IMR-90 (cell line): ENCODE measurements at regions not wholly inside any gene's neighbourhood (a gene's known extent, or its start where the extent isn't known, plus 50 kb on each side); places are given as distances from the start of the nearest gene placed in this dataset.

Source experiments
- ATAC-seq: fragments of 200-7000 bp; cut with Tn5 transposase; 2 replicates; pipeline ENCODE4 v1.9.1; 2020; ENCODE audit warnings: low read depth, mild to moderate bottlenecking, moderate library complexity
- BruUV-seq: library from RNA; stranded (reverse); fragments of 400-500 nt; replicated peaks from 2 replicates; lab custom pipeline; 2021; lab: Mats Ljungman, UMichigan
- CTCF ChIA-PET: fragments of 300-600 bp; formaldehyde crosslinking; extraction: SDS; loops from one replicate; lab custom pipeline; 2021; ENCODE audit warnings: antibody characterized with exemption; lab: Yijun Ruan, JAX
- POLR2A ChIA-PET: fragments of 300-600 bp; sonication (Branson Sonifier 250); formaldehyde crosslinking; loops from one replicate; lab custom pipeline; 2022; ENCODE audit warnings: antibody characterized with exemption; ENCODE audit not compliant: unreplicated experiment; lab: Charles Lee
- DNase-seq: peaks from one replicate; pipeline ENCODE4 v3.0.0; 2013
- H2AFZ ChIP-seq: replicated peaks from 2 replicates; pipeline ENCODE3; 2013; ENCODE audit warnings: low read length, mild to moderate bottlenecking; ENCODE audit not compliant: poor library complexity
- H2AK5ac ChIP-seq: 2 replicates; pipeline ENCODE4 v1.6.1; 2013; ENCODE audit warnings: low read depth, low read length, inconsistent platforms
- H2AK9ac ChIP-seq: replicated peaks from 2 replicates; pipeline ENCODE3; 2013; ENCODE audit warnings: mild to moderate bottlenecking, low read depth, low read length, moderate library complexity; ENCODE audit not compliant: poor library complexity
- H2BK120ac ChIP-seq: 2 replicates; pipeline ENCODE4 v1.6.1; 2013; ENCODE audit warnings: low read depth, low read length, inconsistent platforms
- H2BK15ac ChIP-seq: 3 replicates; pipeline ENCODE4 v1.6.1; 2013; ENCODE audit warnings: low read depth, low read length, inconsistent platforms
- H2BK20ac ChIP-seq: 2 replicates; pipeline ENCODE4 v1.6.1; 2013; ENCODE audit warnings: low read depth, mild to moderate bottlenecking, inconsistent platforms, low read length, moderate library complexity
- H2BK5ac ChIP-seq: 2 replicates; pipeline ENCODE4 v1.6.1; 2013; ENCODE audit warnings: mild to moderate bottlenecking, low read depth, low read length, inconsistent platforms; ENCODE audit not compliant: poor library complexity, severe bottlenecking
- H3K14ac ChIP-seq: replicated peaks from 2 replicates; pipeline ENCODE4 v1.6.1; 2013; ENCODE audit warnings: low read depth, low read length, inconsistent platforms
- H3K18ac ChIP-seq: 2 replicates; pipeline ENCODE4 v1.6.1; 2013; ENCODE audit warnings: low read depth, low read length, control low read depth
- H3K23ac ChIP-seq: 2 replicates; pipeline ENCODE4 v1.6.1; 2013; ENCODE audit warnings: low read depth, low read length, inconsistent platforms
- H3K27ac ChIP-seq: 2 replicates; pipeline ENCODE4 v1.5.1; 2013; ENCODE audit warnings: mild to moderate bottlenecking, control low read depth, low read length; ENCODE audit not compliant: insufficient read depth
- H3K27me3 ChIP-seq: 2 replicates; pipeline ENCODE4 v1.6.1; 2013; ENCODE audit warnings: low read length; ENCODE audit not compliant: control insufficient read depth, insufficient read depth
- H3K36me3 ChIP-seq: 2 replicates; pipeline ENCODE4 v1.6.1; 2013; ENCODE audit warnings: low read length, mixed read lengths; ENCODE audit not compliant: control insufficient read depth, insufficient read depth
- H3K4ac ChIP-seq: 2 replicates; pipeline ENCODE4 v1.6.1; 2013; ENCODE audit warnings: low read depth, low read length, inconsistent platforms
- H3K4me1 ChIP-seq: 2 replicates; pipeline ENCODE4 v1.6.1; 2013; ENCODE audit warnings: low read length, mixed read lengths; ENCODE audit not compliant: control insufficient read depth, insufficient read depth
- H3K4me2 ChIP-seq: 2 replicates; pipeline ENCODE4 v1.6.1; 2013; ENCODE audit warnings: low read depth, mild to moderate bottlenecking, control low read depth, low read length, moderate library complexity
- H3K4me3 ChIP-seq: 2 replicates; pipeline ENCODE4 v1.5.1; 2013; ENCODE audit warnings: low read depth, mild to moderate bottlenecking, control low read depth, low read length, moderate library complexity; ENCODE audit not compliant: insufficient read depth
- H3K56ac ChIP-seq: 2 replicates; pipeline ENCODE4 v1.6.1; 2013; ENCODE audit warnings: low read length, inconsistent platforms; ENCODE audit not compliant: insufficient read depth; ENCODE audit errors: extremely low read depth
- H3K79me1 ChIP-seq, 2 experiments: 2 replicates each; pipeline ENCODE4 v1.6.1; 2013; ENCODE audit warnings: low read length in 2 of 2, inconsistent platforms in 1 of 2, low read depth in 1 of 2
- H3K9ac ChIP-seq: 2 replicates; pipeline ENCODE4 v1.6.1; 2013; ENCODE audit warnings: low read depth, low read length, control low read depth
- H3K9me1 ChIP-seq: 2 replicates; pipeline ENCODE4 v1.6.1; 2013; ENCODE audit warnings: low read length, inconsistent platforms; ENCODE audit not compliant: insufficient read depth
- H3K9me3 ChIP-seq: 2 replicates; pipeline ENCODE4 v1.6.1; 2013; ENCODE audit warnings: low read length; ENCODE audit not compliant: control insufficient read depth, insufficient read depth
- H4K20me1 ChIP-seq: 2 replicates; pipeline ENCODE4 v1.6.1; 2013; ENCODE audit warnings: low read length, inconsistent platforms; ENCODE audit not compliant: insufficient read depth
- H4K5ac ChIP-seq: 2 replicates; pipeline ENCODE4 v1.6.1; 2013; ENCODE audit warnings: mild to moderate bottlenecking, low read depth, low read length, control low read depth
- H4K8ac ChIP-seq, 2 experiments: 2 replicates each; pipeline ENCODE4 v1.6.1; 2013; ENCODE audit warnings: low read depth in 2 of 2, low read length in 2 of 2, control low read depth in 1 of 2, inconsistent platforms in 1 of 2
- H4K91ac ChIP-seq: 2 replicates; pipeline ENCODE4 v1.6.1; 2013; ENCODE audit warnings: low read depth, low read length, inconsistent platforms; ENCODE audit not compliant: insufficient read depth
- CEBPB ChIP-seq: IDR thresholded peaks from 2 replicates; pipeline ENCODE4 v1.6.1; 2012; ENCODE audit warnings: low read depth, low read length, improper control_type of control experiment
- CHD1 ChIP-seq: IDR thresholded peaks from 2 replicates; pipeline ENCODE4 v1.6.1; 2012; ENCODE audit warnings: low read depth, low read length, improper control_type of control experiment
- MAFK ChIP-seq: IDR thresholded peaks from 2 replicates; pipeline ENCODE4 v1.6.1; 2012; ENCODE audit warnings: low read depth, low read length, improper control_type of control experiment
- MAZ ChIP-seq: IDR thresholded peaks from 2 replicates; pipeline ENCODE4 v1.6.1; 2012; ENCODE audit warnings: low read depth, mild to moderate bottlenecking, low read length, improper control_type of control experiment, moderate library complexity, borderline replicate concordance
- MXI1 ChIP-seq: IDR thresholded peaks from 2 replicates; pipeline ENCODE4 v1.6.1; 2012; ENCODE audit warnings: low read depth, mild to moderate bottlenecking, low read length, moderate library complexity, borderline replicate concordance
- NFE2L2 ChIP-seq: fragments of 150-350 bp; IDR thresholded peaks from 2 replicates; pipeline ENCODE4 v1.6.1; 2016; ENCODE audit warnings: low read depth, mild to moderate bottlenecking, low read length
- POLR2A ChIP-seq: IDR thresholded peaks from 2 replicates; pipeline ENCODE4 v1.6.1; 2012; ENCODE audit warnings: mild to moderate bottlenecking, low read depth, low read length
- RAD21 ChIP-seq: IDR thresholded peaks from 2 replicates; pipeline ENCODE4 v1.6.1; 2012; ENCODE audit warnings: low read length, improper control_type of control experiment
- RCOR1 ChIP-seq: IDR thresholded peaks from 2 replicates; pipeline ENCODE4 v1.6.1; 2012; ENCODE audit warnings: mild to moderate bottlenecking, low read length, improper control_type of control experiment; ENCODE audit not compliant: insufficient replicate concordance
- SMC3 ChIP-seq: fragments of 150-350 bp; IDR thresholded peaks from 2 replicates; pipeline ENCODE4 v1.6.1; 2016; ENCODE audit warnings: low read depth, mild to moderate bottlenecking, antibody characterized with exemption, low read length, moderate library complexity
- WGBS, 2 experiments: methylation state at CpG; one replicate each; pipeline versions ENCODE4 v1.1.5 to v1.1.7; 2013; ENCODE audit warnings: missing lambda C conversion rate in 2 of 2; ENCODE audit not compliant: insufficient read length in 1 of 2; ENCODE audit errors: extremely low coverage in 2 of 2; 5-methylcytosine and 5-hydroxymethylcytosine counted together
- dilution Hi-C: fragments of 300-500 bp; cut with HindIII; formaldehyde crosslinking; loops from one replicate; pipeline ENCODE4 v1.14.3; 2018; ENCODE audit warnings: low sequenced_read_pairs; ENCODE audit not compliant: unreplicated experiment
- in situ Hi-C: fragments of 300-500 bp; cut with MboI; formaldehyde crosslinking; loops from 3 replicates; pipeline ENCODE4 v1.14.3; 2019; ENCODE audit warnings: low sequenced_read_pairs, inconsistent platforms, mixed read lengths
- intact Hi-C: fragments of 100-400 bp; cut with micrococcal nuclease; formaldehyde crosslinking; loops from 2 replicates; pipeline ENCODE4 v1.10.0; 2022
- TF ChIP-seq, protein P1 (sequence below): fragments of 150-350 bp; IDR thresholded peaks from 2 replicates; pipeline ENCODE4 v1.6.1; 2016; ENCODE audit warnings: low read depth, mild to moderate bottlenecking, low read length, moderate library complexity, borderline replicate concordance

GRCh38 chr13:68993154-68993553 lies 1114.5 kb upstream of the ATXN8OS start:
- BruUV-seq: no TSS peak
- no peak overlapping the region for H3K14ac ChIP-seq

More at GRCh38 chr13:68993154-68993553, 1114.5 kb upstream of the ATXN8OS start:
- Histone ChIP-seq H3K36me3 (no peaks in the 10 kb centered on the region), H2AK5ac (no peak overlapping the region), H3K27me3 (no peaks in the 10 kb centered on the region), H2BK20ac (no peak overlapping the region), H3K4me3 (no peak overlapping the region), H4K20me1 (no peaks in the 10 kb centered on the region), H4K5ac (no peak overlapping the region), H2BK5ac (no peak overlapping the region), H2BK15ac (no peak overlapping the region), H3K27ac (no peak overlapping the region), H3K4me2 (no peak overlapping the region), H3K79me1 (no peaks in the 10 kb centered on the region), H4K91ac (no peak overlapping the region), H3K56ac (no peak overlapping the region), H2BK120ac (no peak overlapping the region), H3K9me3 (0 out of 2 replicates have a peak, but pooled peaks cover 1% of the 10 kb centered on the region), H3K9me1 (no peaks in the 10 kb centered on the region), H2AK9ac (no peak overlapping the region), H3K4ac (no peak overlapping the region), H3K4me1 (no peaks in the 10 kb centered on the region), H3K9ac (no peak overlapping the region), H4K8ac (no peak overlapping the region), H3K18ac (no peak overlapping the region), H2AFZ (no peak overlapping the region), H3K23ac (no peak overlapping the region)
- dilution Hi-C loops: no loop called here
- ChIA-PET CTCF (no interaction called here), POLR2A (no interaction called here)
- TF ChIP-seq RAD21 (no peak), MAZ (no peak), MXI1 (no peak), POLR2A (no peak), CEBPB (no peak), MAFK (no peak), SMC3 (no peak), RCOR1 (no peak), NFE2L2 (no peak), CHD1 (no peak)
- TF ChIP-seq, protein P1, sequence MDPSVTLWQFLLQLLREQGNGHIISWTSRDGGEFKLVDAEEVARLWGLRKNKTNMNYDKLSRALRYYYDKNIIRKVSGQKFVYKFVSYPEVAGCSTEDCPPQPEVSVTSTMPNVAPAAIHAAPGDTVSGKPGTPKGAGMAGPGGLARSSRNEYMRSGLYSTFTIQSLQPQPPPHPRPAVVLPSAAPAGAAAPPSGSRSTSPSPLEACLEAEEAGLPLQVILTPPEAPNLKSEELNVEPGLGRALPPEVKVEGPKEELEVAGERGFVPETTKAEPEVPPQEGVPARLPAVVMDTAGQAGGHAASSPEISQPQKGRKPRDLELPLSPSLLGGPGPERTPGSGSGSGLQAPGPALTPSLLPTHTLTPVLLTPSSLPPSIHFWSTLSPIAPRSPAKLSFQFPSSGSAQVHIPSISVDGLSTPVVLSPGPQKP: no peak
- in situ Hi-C loops: no loop called here
- no peak for DNase-seq
- no CpG with 5 or more reads among the region's 3 CpGs for WGBS, 2 experiments
- no peak for ATAC-seq
- intact Hi-C loops: no loop called here
